ENCODE measurements at regions not wholly inside any gene's neighbourhood (a gene's known extent, or its start where the extent isn't known, plus 50 kb on each side); places are given as distances from the start of the nearest gene placed in this dataset.

DNA sequence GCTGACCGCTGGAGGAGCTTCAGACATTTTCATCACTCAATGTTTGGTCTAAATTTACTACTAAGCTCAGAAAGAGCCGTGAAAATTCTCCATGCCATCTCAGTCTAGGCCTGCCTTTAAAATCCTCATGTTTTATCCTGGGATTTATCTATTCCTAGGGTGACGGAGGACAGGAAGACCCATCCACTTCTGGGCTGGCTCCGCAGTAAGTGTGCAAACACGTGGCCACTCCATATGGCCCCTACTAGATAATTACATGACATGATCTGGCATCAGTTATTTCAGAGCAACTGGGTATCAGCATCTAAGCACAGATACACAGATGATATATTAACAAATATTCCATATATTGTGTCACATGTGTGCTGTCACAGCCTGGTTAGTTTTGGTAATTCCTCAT is 77.8 kb upstream of the HS3ST4 start:
- Mint-ChIP-seq H3K4me3 (ENCODE audit: unreplicated experiment) (no peak overlapping the region), H3K27me3 (ENCODE audit: low read depth, unreplicated experiment) (no peaks in the 10 kb centered on the region), H3K9me3 (ENCODE audit: unreplicated experiment) (peaks cover 1% of the 10 kb centered on the region), H3K4me1 (ENCODE audit: low read depth, unreplicated experiment) (no peaks in the 10 kb centered on the region), H3K27ac (ENCODE audit: unreplicated experiment) (no peak overlapping the region), H3K36me3 (ENCODE audit: low read depth, unreplicated experiment) (no peaks in the 10 kb centered on the region)
- FAIRE-seq (no peak), DNase-seq (ENCODE audit: low read depth) (no peak)
- Histone ChIP-seq H3K27ac (ENCODE audit: low read depth, low read length) (no peak overlapping the region), H3K9me3 (ENCODE audit: insufficient read depth, low read depth, low read length) (no peaks in the 10 kb centered on the region), H3K4me1 (ENCODE audit: insufficient read depth, low read length) (no peaks in the 10 kb centered on the region), H3K36me3 (ENCODE audit: insufficient read depth, low read length) (no peaks in the 10 kb centered on the region), H3K9ac (ENCODE audit: low read length) (no peak overlapping the region), H3K4me2 (ENCODE audit: low read length) (no peak overlapping the region), H3K27me3 (ENCODE audit: insufficient read depth, low read length) (no peaks in the 10 kb centered on the region), H2AFZ (ENCODE audit: low read depth, low read length) (no peak overlapping the region), H3K79me2 (ENCODE audit: insufficient read depth, low read length) (no peaks in the 10 kb centered on the region), H3K4me3 (ENCODE audit: insufficient read depth, low read depth, low read length) (no peak overlapping the region), H4K20me1 (ENCODE audit: insufficient read depth, low read length) (no peaks in the 10 kb centered on the region)
- TF ChIP-seq, protein P1, sequence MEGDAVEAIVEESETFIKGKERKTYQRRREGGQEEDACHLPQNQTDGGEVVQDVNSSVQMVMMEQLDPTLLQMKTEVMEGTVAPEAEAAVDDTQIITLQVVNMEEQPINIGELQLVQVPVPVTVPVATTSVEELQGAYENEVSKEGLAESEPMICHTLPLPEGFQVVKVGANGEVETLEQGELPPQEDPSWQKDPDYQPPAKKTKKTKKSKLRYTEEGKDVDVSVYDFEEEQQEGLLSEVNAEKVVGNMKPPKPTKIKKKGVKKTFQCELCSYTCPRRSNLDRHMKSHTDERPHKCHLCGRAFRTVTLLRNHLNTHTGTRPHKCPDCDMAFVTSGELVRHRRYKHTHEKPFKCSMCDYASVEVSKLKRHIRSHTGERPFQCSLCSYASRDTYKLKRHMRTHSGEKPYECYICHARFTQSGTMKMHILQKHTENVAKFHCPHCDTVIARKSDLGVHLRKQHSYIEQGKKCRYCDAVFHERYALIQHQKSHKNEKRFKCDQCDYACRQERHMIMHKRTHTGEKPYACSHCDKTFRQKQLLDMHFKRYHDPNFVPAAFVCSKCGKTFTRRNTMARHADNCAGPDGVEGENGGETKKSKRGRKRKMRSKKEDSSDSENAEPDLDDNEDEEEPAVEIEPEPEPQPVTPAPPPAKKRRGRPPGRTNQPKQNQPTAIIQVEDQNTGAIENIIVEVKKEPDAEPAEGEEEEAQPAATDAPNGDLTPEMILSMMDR (IDR thresholded peaks at IDR 0.05; ENCODE audit: insufficient read depth, low read depth, low read length) = no peak
- no peak for TF ChIP-seq EZH2 (IDR thresholded peaks at IDR 0.05; ENCODE audit: insufficient read depth, low read length)

DNA sequence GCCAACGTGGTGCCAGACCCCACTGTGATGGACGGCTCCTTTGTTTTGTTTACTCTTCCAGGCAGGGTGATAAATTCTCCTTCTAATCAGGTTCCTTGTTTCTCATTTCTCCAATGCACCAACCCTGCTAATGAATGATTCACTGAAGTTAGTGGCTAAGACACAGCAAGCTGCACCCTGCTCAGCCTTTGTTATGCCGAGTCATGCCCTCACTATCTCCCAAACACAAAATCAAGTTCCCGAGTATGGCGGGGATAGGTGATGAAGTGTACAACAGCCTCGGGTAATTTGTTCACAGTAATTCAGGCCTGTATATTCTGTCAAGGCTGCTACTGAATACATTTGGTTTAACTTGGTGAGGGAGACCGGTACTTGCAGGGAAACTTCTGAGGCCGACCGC is 83.8 kb upstream of the HS3ST4 start:
- Histone ChIP-seq H3K36me3 (ENCODE audit: insufficient read depth, low read length) (no peaks in the 10 kb centered on the region), H3K4me2 (ENCODE audit: low read length) (no peak overlapping the region), H2AFZ (ENCODE audit: low read depth, low read length) (no peak overlapping the region), H3K27ac (ENCODE audit: low read depth, low read length) (no peak overlapping the region), H3K9me3 (ENCODE audit: insufficient read depth, low read depth, low read length) (no peaks in the 10 kb centered on the region), H3K27me3 (ENCODE audit: insufficient read depth, low read length) (no peaks in the 10 kb centered on the region), H3K4me1 (ENCODE audit: insufficient read depth, low read length) (no peaks in the 10 kb centered on the region), H3K4me3 (ENCODE audit: insufficient read depth, low read depth, low read length) (no peak overlapping the region), H3K9ac (ENCODE audit: low read length) (no peak overlapping the region), H3K79me2 (ENCODE audit: insufficient read depth, low read length) (no peaks in the 10 kb centered on the region), H4K20me1 (ENCODE audit: insufficient read depth, low read length) (no peaks in the 10 kb centered on the region)
- no peaks in the 10 kb centered on the region for H3K36me3 Mint-ChIP-seq (ENCODE audit: low read depth, unreplicated experiment)
- no peak overlapping the region for H3K4me3 Mint-ChIP-seq (ENCODE audit: unreplicated experiment)
- no peaks in the 10 kb centered on the region for H3K27me3 Mint-ChIP-seq (ENCODE audit: low read depth, unreplicated experiment)
- DNase-seq (ENCODE audit: low read depth) = no peak
- no peak for TF ChIP-seq EZH2 (IDR thresholded peaks at IDR 0.05; ENCODE audit: insufficient read depth, low read length)
- TF ChIP-seq, protein P1 (IDR thresholded peaks at IDR 0.05; ENCODE audit: insufficient read depth, low read depth, low read length) = no peak
- H3K4me1 Mint-ChIP-seq (ENCODE audit: low read depth, unreplicated experiment) = no peaks in the 10 kb centered on the region
- no peak for FAIRE-seq
- no peak overlapping the region for H3K27ac Mint-ChIP-seq (ENCODE audit: unreplicated experiment)
- H3K9me3 Mint-ChIP-seq (ENCODE audit: unreplicated experiment) = no peaks in the 10 kb centered on the region

DNA sequence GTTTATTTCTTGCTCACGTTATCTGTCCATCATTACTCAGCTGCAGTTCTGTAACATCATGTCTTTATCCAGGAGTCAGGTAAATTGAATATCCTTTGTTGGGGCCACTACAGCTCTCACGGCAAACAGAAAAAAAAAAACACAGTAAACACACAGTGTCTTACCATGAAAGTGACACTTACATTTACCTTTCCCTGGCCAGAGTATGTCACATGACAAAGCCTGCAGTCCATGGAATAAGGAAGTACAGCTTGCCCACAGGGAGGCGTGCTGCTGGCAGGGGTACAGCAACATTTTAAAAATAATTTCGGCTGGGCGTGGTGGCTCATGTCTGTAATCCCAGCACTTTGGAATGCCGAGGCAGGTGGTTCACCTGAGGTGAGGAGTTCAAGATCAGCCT is 85.7 kb upstream of the HS3ST4 start:
- Histone ChIP-seq H3K4me3 (ENCODE audit: insufficient read depth, low read depth, low read length) (no peak overlapping the region), H3K4me2 (ENCODE audit: low read length) (no peak overlapping the region)

More for the DNA sequence above, 85.7 kb upstream of the HS3ST4 start:
- no peak overlapping the region for H3K27ac ChIP-seq (ENCODE audit: low read depth, low read length)
- Mint-ChIP-seq H3K4me3 (ENCODE audit: unreplicated experiment) (no peak overlapping the region), H3K27me3 (ENCODE audit: low read depth, unreplicated experiment) (no peaks in the 10 kb centered on the region), H3K4me1 (ENCODE audit: low read depth, unreplicated experiment) (no peaks in the 10 kb centered on the region), H3K27ac (ENCODE audit: unreplicated experiment) (no peak overlapping the region), H3K9me3 (ENCODE audit: unreplicated experiment) (peaks cover 4% of the 10 kb centered on the region), H3K36me3 (ENCODE audit: low read depth, unreplicated experiment) (no peaks in the 10 kb centered on the region)
- TF ChIP-seq, protein P1 (IDR thresholded peaks at IDR 0.05; ENCODE audit: insufficient read depth, low read depth, low read length) = no peak
- TF ChIP-seq EZH2 (IDR thresholded peaks at IDR 0.05; ENCODE audit: insufficient read depth, low read length) = no peak
- H3K9ac ChIP-seq (ENCODE audit: low read length) = no peak overlapping the region
- H3K36me3 ChIP-seq (ENCODE audit: insufficient read depth, low read length) = no peaks in the 10 kb centered on the region
- DNase-seq (ENCODE audit: low read depth) (no peak), FAIRE-seq (no peak)
- no peaks in the 10 kb centered on the region for H3K9me3 ChIP-seq (ENCODE audit: insufficient read depth, low read depth, low read length)
- H3K79me2 ChIP-seq (ENCODE audit: insufficient read depth, low read length) = no peaks in the 10 kb centered on the region
- H3K27me3 ChIP-seq (ENCODE audit: insufficient read depth, low read length) = no peaks in the 10 kb centered on the region
- H4K20me1 ChIP-seq (ENCODE audit: insufficient read depth, low read length) = no peaks in the 10 kb centered on the region
- H3K4me1 ChIP-seq (ENCODE audit: insufficient read depth, low read length) = no peaks in the 10 kb centered on the region
- H2AFZ ChIP-seq (ENCODE audit: low read depth, low read length) = no peak overlapping the region

All from astrocyte (in vitro differentiated cells and primary cell).